Peyer's patch (tissue), 4 donors: ENCODE measurements at regions not wholly inside any gene's neighbourhood (a gene's known extent, or its start where the extent isn't known, plus 50 kb on each side); places are given as distances from the start of the nearest gene placed in this dataset.

ENCODE experiments used
- CTCF ChIP-seq, 6 experiments: fragments of 450-650 bp in 4 of 6; fragments of 200-600 bp in 2 of 6; sonication (generic) in 1 of 6; IDR thresholded peaks; one replicate each; pipeline ENCODE4 v1.5.1; 2017 to 2019; ENCODE audit warnings: antibody characterized with exemption in 6 of 6, mild to moderate bottlenecking in 3 of 6, moderate library complexity in 1 of 6
- POLR2A ChIP-seq, 2 donors: fragments of 450-650 bp; IDR thresholded peaks; one replicate each; pipeline ENCODE4 v1.5.1; 2017; ENCODE audit warnings: antibody characterized with exemption in 2 of 2, mild to moderate bottlenecking in 2 of 2, moderate library complexity in 2 of 2

GRCh38 chr4:11497972-11498371 lies 69.3 kb upstream of the HS3ST1 start:
- TF ChIP-seq CTCF (IDR thresholded peaks at IDR 0.05), result no peak
- no peak for TF ChIP-seq POLR2A (IDR thresholded peaks at IDR 0.05)
